Cardiac muscle cell (in vitro differentiated cells and primary cell): ENCODE measurements at regions not wholly inside any gene's neighbourhood (a gene's known extent, or its start where the extent isn't known, plus 50 kb on each side); places are given as distances from the start of the nearest gene placed in this dataset.

ENCODE experiments used
- DNase-seq, 2 donors: peaks; one replicate each; pipeline versions ENCODE4 v3.0.0 to v3.0.0-alpha.2; 2010 to 2017; ENCODE audit warnings: low read depth in 1 of 2, low spot score in 1 of 2
- H3K27ac ChIP-seq: fragments of 200-600 bp; sonication (generic); 2 replicates; pipeline ENCODE4 v1.5.1; 2016
- H3K27me3 ChIP-seq: fragments of 200-600 bp; sonication (generic); 2 replicates; pipeline ENCODE4 v1.6.0; 2016; ENCODE audit warnings: control low read depth
- H3K36me3 ChIP-seq: fragments of 200-600 bp; sonication (generic); 2 replicates; pipeline ENCODE4 v1.5.1; 2016; ENCODE audit warnings: control low read depth
- H3K4me1 ChIP-seq: fragments of 200-600 bp; sonication (generic); 2 replicates; pipeline ENCODE4 v1.8.1; 2017; ENCODE audit warnings: low read depth, mild to moderate bottlenecking, mixed run types
- H3K4me3 ChIP-seq: fragments of 200-600 bp; sonication (generic); 2 replicates; pipeline ENCODE4 v1.5.1; 2016; ENCODE audit warnings: mild to moderate bottlenecking
- H3K9me3 ChIP-seq: fragments of 200-600 bp; sonication (generic); 2 replicates; pipeline ENCODE4 v1.5.1; 2017; ENCODE audit warnings: low read depth, mild to moderate bottlenecking, control low read depth
- TF ChIP-seq, protein P1 (sequence below): IDR thresholded peaks from 2 replicates; pipeline ENCODE4 v1.5.1; 2012; ENCODE audit warnings: low read depth, mild to moderate bottlenecking, low read length

DNA sequence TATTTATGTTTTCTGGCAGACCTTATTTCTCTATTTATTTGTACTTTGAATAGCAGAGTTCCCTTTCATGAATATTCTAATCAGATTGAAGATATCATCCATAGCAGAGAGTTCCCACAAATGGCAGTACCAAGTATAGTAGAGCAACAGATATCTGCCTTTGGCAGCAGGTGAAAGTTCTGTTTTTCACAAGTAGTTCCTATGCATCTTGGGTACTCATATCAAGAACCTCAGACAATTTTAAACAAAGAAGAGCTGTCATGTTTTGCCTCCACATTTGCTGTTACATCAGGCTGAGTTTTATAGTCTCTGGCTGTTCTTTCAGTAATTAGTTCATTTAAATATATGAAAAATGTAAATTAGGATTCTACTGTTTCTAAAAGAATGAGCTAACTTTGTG, 252.0 kb downstream of the KCNC2 start:
- H3K4me3 ChIP-seq: no peak overlapping the region
- H3K4me1 ChIP-seq: no peaks in the 10 kb centered on the region
- no peaks in the 10 kb centered on the region for H3K9me3 ChIP-seq
- no peak overlapping the region for H3K27ac ChIP-seq
- H3K27me3 ChIP-seq: no peaks in the 10 kb centered on the region
- TF ChIP-seq, protein P1, sequence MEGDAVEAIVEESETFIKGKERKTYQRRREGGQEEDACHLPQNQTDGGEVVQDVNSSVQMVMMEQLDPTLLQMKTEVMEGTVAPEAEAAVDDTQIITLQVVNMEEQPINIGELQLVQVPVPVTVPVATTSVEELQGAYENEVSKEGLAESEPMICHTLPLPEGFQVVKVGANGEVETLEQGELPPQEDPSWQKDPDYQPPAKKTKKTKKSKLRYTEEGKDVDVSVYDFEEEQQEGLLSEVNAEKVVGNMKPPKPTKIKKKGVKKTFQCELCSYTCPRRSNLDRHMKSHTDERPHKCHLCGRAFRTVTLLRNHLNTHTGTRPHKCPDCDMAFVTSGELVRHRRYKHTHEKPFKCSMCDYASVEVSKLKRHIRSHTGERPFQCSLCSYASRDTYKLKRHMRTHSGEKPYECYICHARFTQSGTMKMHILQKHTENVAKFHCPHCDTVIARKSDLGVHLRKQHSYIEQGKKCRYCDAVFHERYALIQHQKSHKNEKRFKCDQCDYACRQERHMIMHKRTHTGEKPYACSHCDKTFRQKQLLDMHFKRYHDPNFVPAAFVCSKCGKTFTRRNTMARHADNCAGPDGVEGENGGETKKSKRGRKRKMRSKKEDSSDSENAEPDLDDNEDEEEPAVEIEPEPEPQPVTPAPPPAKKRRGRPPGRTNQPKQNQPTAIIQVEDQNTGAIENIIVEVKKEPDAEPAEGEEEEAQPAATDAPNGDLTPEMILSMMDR: no peak
- DNase-seq: no peak
- no peaks in the 10 kb centered on the region for H3K36me3 ChIP-seq

DNA sequence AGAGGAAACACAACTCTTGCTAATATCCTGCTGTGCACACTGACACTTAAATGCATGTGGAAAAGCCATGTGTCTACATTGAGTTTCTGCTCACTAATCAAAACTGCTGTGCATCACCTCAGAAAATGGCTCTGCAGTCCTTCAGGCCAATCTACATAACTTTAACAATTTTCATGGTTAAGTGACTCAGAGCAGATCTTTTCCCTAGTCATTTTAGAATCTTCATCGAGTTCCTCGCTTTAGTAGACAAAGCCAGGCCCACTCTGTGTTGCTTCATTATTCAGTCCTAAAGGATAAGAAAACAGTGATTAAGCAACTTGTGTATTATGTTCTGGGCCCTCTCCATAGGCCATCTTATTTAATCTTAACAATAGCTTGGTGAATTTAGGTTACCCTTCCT, 250.0 kb downstream of the KCNC2 start:
- no peaks in the 10 kb centered on the region for H3K27me3 ChIP-seq
- TF ChIP-seq, protein P1: no peak

DNA sequence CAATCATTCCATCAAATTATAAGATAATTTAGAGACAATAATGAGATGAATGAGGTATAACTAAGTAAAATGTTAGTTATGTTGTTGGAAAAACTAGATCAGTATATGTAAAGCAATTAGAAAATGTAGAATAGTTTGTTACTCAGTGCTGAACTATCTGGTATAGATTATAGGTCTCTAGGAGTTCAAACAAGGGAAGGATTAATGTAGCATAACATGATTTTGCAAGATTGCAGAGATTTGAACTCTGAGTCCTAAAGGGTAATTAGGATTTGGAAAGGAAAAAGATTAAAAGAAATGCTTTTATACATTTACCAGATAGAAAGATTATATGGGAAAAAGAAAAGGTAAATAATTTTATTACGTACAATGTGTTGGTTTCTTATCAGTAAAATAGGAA, 246.3 kb downstream of the KCNC2 start:
- H3K4me1 ChIP-seq: no peaks in the 10 kb centered on the region
- H3K9me3 ChIP-seq: no peaks in the 10 kb centered on the region
- no peak overlapping the region for H3K27ac ChIP-seq
- no peak overlapping the region for H3K4me3 ChIP-seq
- TF ChIP-seq, protein P1: no peak
- no peaks in the 10 kb centered on the region for H3K36me3 ChIP-seq
- no peaks in the 10 kb centered on the region for H3K27me3 ChIP-seq
- no peak for DNase-seq

More for the DNA sequence above, 250.0 kb downstream of the KCNC2 start:
- no peak for DNase-seq
- no peak overlapping the region for H3K4me3 ChIP-seq
- H3K27ac ChIP-seq: no peak overlapping the region
- no peaks in the 10 kb centered on the region for H3K4me1 ChIP-seq
- H3K36me3 ChIP-seq: no peaks in the 10 kb centered on the region
- no peaks in the 10 kb centered on the region for H3K9me3 ChIP-seq

DNA sequence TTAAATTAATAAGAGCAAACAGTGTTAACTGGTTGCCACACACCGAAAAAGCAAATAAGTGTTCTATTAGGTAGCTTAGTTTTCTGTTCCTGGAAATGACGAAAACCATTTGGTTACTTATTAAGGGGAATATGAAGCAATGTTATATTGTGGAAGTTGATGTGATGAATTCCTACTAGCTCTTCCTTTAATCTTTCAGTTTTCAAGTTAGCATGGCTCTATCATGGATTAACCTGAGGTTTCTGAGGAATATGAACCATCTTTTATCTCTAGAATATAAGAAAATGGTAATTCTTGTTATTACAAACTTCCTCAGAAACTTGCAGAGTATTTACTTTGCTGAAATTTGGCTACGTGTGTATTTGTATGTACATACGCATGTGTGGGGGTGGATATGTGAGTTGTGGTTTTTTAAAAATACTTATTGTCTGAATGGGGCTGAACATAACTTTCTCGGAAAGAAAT, 245.7 kb downstream of the KCNC2 start:
- Histone ChIP-seq H3K4me1 (no peaks in the 10 kb centered on the region), H3K4me3 (no peak overlapping the region), H3K27me3 (no peaks in the 10 kb centered on the region), H3K36me3 (no peaks in the 10 kb centered on the region), H3K9me3 (no peaks in the 10 kb centered on the region), H3K27ac (no peak overlapping the region)
- TF ChIP-seq, protein P1: no peak
- no peak for DNase-seq

DNA sequence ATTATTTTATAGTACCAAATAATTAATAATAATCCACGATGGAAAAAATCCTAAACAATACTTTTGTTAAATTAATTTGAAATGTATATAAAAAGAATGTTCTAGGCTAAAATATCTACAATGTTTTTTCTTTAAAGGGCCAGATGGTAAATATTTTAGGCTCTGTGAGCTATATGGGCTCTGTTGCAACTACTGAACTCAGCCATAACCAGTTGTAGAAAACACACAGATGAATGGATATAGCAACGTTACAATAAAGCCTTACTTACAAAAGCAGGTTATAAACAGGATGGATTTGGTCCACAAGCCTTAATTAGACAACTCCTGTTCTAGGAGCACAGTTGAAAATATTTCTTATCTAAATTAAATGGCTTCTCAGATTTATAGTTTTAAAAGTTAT, 245.2 kb downstream of the KCNC2 start:
- no peak overlapping the region for H3K27ac ChIP-seq
- TF ChIP-seq, protein P1: no peak
- no peaks in the 10 kb centered on the region for H3K36me3 ChIP-seq
- no peak overlapping the region for H3K4me3 ChIP-seq
- no peaks in the 10 kb centered on the region for H3K4me1 ChIP-seq
- H3K27me3 ChIP-seq: no peaks in the 10 kb centered on the region
- no peak for DNase-seq
- H3K9me3 ChIP-seq: no peaks in the 10 kb centered on the region

DNA sequence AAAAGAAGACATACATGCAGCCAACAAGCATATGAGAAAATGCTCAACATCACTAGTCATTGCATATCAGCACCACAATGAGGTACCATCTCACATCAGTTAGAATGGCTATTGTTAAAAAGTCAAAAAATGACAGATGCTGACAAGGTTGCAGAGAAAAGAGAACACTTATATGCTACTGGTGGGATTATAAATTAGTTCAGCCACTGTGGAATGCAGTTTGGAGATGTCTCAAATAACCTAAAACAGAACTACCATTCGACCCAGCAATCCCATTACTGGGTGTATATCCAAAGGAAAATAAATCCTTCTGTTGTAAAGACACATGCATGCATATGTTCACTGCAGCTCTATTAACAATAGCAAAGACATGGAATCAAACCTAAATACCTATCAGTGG, 238.4 kb downstream of the KCNC2 start:
- TF ChIP-seq, protein P1: no peak
- H3K36me3 ChIP-seq: no peaks in the 10 kb centered on the region
- H3K27me3 ChIP-seq: no peaks in the 10 kb centered on the region
- H3K9me3 ChIP-seq: no peaks in the 10 kb centered on the region
- no peaks in the 10 kb centered on the region for H3K4me1 ChIP-seq
- H3K4me3 ChIP-seq: no peak overlapping the region
- H3K27ac ChIP-seq: no peak overlapping the region
- DNase-seq: no peak
